GM12864 (cell line): ENCODE measurements at regions not wholly inside any gene's neighbourhood (a gene's known extent, or its start where the extent isn't known, plus 50 kb on each side); places are given as distances from the start of the nearest gene placed in this dataset.
"Not testable (repeated sequence)": the region's sequence is repeated elsewhere in the genome, so short reads cannot be mapped to it uniquely, and the experiment has no call there.

Experiments
- DNase-seq: peaks from one replicate; pipeline ENCODE4 v3.0.0-alpha.2; 2011; ENCODE audit warnings: low read depth
- H3K4me3 ChIP-seq: 2 replicates; pipeline ENCODE4 v1.5.1; 2011; ENCODE audit warnings: mild to moderate bottlenecking, low read depth, low read length, control low read depth
- TF ChIP-seq, protein P1 (sequence below): IDR thresholded peaks from 2 replicates; pipeline ENCODE4 v1.5.1; 2011; ENCODE audit warnings: low read depth, mild to moderate bottlenecking, moderate library complexity, low read length, control low read depth, inconsistent platforms; ENCODE audit errors: missing control alignments

DNA sequence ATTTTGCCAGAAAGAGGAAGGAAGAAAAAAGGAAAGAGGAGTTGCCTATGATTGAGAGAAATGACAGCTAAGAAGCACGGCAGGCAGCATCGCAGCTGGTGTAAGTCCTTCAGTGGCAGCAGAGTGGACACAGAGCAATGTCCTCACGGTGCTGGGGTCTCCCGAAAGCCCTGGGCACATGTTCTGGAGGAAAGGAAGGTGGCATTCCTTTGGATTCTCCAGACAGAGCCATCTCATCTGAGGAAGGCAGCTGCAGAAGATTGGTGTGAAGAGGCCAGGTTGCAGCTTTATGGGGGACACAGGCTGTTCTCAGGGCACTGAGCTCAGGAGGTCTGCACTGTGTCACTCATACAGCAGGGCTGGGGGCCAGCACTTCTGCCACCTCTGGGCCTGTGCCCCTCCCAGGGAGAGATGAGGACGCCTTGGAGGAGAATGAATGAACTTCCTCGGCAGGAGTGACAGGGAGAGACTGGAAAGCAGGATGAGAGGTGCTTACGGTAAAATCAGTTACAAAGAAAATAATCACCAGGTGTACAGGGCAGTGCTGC, 252.0 kb upstream of the MYT1L start:
- TF ChIP-seq, protein P1, sequence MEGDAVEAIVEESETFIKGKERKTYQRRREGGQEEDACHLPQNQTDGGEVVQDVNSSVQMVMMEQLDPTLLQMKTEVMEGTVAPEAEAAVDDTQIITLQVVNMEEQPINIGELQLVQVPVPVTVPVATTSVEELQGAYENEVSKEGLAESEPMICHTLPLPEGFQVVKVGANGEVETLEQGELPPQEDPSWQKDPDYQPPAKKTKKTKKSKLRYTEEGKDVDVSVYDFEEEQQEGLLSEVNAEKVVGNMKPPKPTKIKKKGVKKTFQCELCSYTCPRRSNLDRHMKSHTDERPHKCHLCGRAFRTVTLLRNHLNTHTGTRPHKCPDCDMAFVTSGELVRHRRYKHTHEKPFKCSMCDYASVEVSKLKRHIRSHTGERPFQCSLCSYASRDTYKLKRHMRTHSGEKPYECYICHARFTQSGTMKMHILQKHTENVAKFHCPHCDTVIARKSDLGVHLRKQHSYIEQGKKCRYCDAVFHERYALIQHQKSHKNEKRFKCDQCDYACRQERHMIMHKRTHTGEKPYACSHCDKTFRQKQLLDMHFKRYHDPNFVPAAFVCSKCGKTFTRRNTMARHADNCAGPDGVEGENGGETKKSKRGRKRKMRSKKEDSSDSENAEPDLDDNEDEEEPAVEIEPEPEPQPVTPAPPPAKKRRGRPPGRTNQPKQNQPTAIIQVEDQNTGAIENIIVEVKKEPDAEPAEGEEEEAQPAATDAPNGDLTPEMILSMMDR, result no peak
- no peak overlapping the region for H3K4me3 ChIP-seq
- DNase-seq, result no peak

GRCh38 chr2:2581331-2582159, 250.5 kb upstream of the MYT1L start:
- no peak overlapping the region for H3K4me3 ChIP-seq
- no peak for DNase-seq
- TF ChIP-seq, protein P1, result no peak

DNA sequence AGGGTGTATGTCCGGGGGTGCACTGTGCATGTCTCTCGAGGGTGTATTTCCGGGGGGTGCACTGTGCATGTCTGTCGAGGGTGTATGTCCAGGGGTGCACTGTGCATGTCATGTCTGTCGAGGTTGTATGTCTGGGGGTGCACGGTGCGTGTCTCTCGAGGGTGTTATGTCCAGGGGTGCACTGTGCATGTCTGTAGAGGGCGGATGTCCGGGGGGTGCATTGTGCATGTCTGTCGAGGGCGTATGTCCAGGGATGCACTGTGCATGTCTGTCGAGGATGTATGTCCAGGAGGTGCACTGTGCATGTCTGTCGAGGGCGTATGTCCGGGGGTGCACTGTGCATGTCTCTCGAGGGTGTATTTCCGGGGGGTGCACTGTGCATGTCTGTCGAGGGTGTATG, 249.8 kb upstream of the MYT1L start:
- not testable (repeated sequence) for DNase-seq, H3K4me3 ChIP-seq

DNA sequence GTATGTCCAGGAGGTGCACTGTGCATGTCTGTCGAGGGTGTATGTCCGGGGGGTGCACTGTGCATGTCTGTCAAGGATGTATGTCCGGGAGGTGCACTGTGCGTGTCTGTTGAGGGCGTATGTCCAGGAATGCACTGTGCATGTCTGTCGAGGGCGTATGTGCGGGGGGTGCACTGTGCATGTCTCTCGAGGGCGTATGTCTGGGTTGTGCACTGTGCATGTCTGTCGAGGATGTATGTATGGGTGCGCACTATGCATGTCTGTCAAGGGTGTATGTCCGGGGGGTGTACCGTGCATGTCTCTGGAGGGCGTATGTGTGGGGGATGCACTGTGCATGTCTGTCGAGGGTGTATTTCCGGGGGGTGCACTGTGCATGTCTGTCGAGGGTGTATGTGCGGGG, 249.3 kb upstream of the MYT1L start:
- no peak overlapping the region for H3K4me3 ChIP-seq
- DNase-seq, result no peak
- TF ChIP-seq, protein P1, result no peak

DNA sequence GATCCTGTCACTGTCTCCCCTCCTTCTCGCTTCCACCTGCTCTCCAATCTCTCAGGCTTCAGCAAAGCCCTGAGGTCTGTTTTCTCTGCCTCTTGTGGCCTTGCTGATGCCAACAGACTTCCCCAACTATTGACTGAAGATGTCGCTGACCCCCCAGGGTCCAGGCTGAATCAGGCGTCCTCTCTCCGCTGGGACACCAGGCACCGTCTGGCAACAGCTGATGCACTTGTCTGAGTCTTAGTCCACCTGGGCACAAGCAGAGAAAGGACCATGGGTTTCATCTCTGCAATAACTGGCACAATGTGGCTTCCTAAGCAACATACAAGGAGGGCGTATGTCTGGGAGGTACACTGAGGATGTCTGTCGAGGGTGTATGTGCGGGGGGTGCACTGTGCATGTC, 248.7 kb upstream of the MYT1L start:
- no peak for DNase-seq
- TF ChIP-seq, protein P1, result no peak

DNA sequence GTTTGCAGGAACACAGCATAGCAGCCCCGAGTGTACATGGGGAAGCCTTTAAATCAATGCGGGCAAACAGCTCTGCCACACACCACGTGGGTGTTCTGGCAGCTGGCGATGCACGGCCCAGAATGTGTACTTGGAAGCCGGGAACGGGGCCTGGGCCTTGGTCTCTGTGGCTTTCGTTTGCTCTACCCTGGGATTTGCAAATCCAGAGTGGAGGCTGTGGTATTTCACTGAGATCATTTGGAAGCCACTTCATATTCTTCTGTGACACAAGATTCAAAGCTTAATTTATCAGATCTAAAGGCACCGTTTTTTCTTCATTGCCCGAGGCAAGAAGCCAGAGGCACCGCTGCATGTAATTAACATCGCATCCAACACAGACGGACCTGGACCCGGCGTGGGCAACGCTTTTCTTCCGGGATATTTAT, 246.3 kb upstream of the MYT1L start:
- H3K4me3 ChIP-seq, result no peak overlapping the region
- no peak for DNase-seq
- TF ChIP-seq, protein P1, result no peak

More for the DNA sequence above, 248.7 kb upstream of the MYT1L start:
- H3K4me3 ChIP-seq, result no peak overlapping the region

DNA sequence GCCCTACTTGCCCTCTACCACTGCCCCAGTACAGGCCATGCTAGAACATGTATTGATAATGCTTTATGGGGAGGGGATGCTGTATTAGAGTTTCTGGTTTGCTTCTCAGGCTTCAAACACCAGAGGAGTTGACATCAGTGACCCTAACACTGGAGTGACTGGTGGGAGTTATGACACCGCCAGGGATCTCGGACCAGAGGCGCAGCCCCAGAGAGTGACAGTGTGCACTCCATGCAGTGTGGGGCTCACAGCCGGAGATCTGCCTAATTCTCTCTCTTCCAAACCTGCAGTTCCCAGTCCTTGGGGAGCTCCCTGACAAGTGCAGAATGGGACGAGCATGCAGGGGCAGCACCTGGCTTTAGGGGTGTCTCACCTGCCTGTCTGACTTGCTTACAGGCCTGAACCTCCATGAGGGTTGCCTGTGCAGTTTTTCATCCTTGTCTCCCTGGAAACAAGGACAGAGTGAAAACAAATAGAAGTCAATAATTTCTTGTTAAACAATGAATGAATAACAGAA, 244.9 kb upstream of the MYT1L start:
- TF ChIP-seq, protein P1, result no peak
- H3K4me3 ChIP-seq, result no peak overlapping the region
- no peak for DNase-seq
